Psoas muscle (tissue), 7 donors: ENCODE measurements at regions not wholly inside any gene's neighbourhood (a gene's known extent, or its start where the extent isn't known, plus 50 kb on each side); places are given as distances from the start of the nearest gene placed in this dataset.

Experiments used
- ATAC-seq, 4 donors: fragments of 200-7000 bp; cut with Tn5 transposase; one replicate each; pipeline ENCODE4 v1.9.1; 2020; ENCODE audit warnings: moderate library complexity in 3 of 4, mild to moderate bottlenecking in 2 of 4
- DNase-seq, 2 donors: peaks; one replicate each; pipeline ENCODE4 v3.0.0-alpha.2; 2020
- H3K27ac ChIP-seq: fragments of 200-600 bp; one replicate; pipeline ENCODE4 v1.8.0; 2022
- H3K27me3 ChIP-seq, 3 donors: fragments of 200-600 bp in 1 of 3; one replicate each; pipeline versions ENCODE4 v1.6.1 to v1.8.0; 2013 to 2022; ENCODE audit warnings: low read length in 2 of 3, mild to moderate bottlenecking in 2 of 3, moderate library complexity in 1 of 3; ENCODE audit not compliant: insufficient read depth in 3 of 3
- H3K36me3 ChIP-seq, 2 donors: fragments of 200-600 bp in 1 of 2; one replicate each; pipeline versions ENCODE4 v1.6.1 to v1.8.0; 2013 to 2022; ENCODE audit warnings: low read depth in 1 of 2, mild to moderate bottlenecking in 1 of 2, moderate library complexity in 1 of 2; ENCODE audit not compliant: insufficient read depth in 1 of 2
- H3K4me1 ChIP-seq: fragments of 200-600 bp; one replicate; pipeline ENCODE4 v1.8.0; 2022
- H3K4me3 ChIP-seq: fragments of 200-600 bp; one replicate; pipeline ENCODE4 v1.8.0; 2022; ENCODE audit warnings: mild to moderate bottlenecking
- H3K9me3 ChIP-seq: fragments of 200-600 bp; one replicate; pipeline ENCODE4 v1.8.0; 2022
- WGBS, 3 donors: extraction: QIAGEN DNeasy Blood & Tissue Kit; methylation state at CpG; one replicate each; pipeline versions ENCODE4 v1.1.6 to v1.1.7; 2013; 5-methylcytosine and 5-hydroxymethylcytosine counted together
- intact Hi-C, 2 donors: fragments of 100-400 bp; cut with DNase I; formaldehyde crosslinking; loops; one replicate each; pipeline versions ENCODE4 v1.11.0 to v1.14.2; 2022
- TF ChIP-seq, protein P1 (sequence below): fragments of 200-600 bp; IDR thresholded peaks from one replicate; pipeline ENCODE4 v1.8.0; 2022; ENCODE audit warnings: antibody characterized with exemption
- donor health status: healthy with polysubstance abuse.
- donor health status: DM: no; HTN: no; CAD: no; lungs with moderate emphysema.
- donor health status: Bipolar disorder and iron deficiency.
- donor health status: healthy.
- donor health status: DM: yes; HTN: yes; CAD: no.
- donor health status: DM: no; HTN: no; CAD: no.
- donor health status: DM: yes; HTN: yes; CAD: no.

DNA sequence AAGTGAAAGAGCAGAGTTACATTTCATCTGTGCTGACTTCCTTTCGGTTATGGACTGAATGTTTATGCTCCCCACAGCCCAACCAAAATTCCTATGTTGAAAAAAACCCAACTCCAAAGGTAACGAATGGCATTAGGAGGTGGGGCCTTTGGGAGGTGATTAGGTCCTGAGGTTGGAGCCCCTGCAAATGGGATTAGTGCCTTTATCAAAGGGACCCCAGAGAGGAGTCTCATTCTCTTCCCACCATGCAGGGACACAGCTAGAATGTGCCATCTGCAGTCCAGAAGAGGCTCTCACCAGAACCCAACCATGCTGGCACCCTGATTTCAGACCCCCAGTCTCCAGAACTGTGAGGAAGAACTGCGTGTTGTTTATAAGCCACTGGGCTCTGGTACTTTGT is 199.3 kb downstream of the TOMM20 start:
- intact Hi-C loops = loop anchor here in 1 of 2 donors (5.0 kb wide), 1 partner anchor 33 kb away; no protein-coding TSS in a partner anchor
- Histone ChIP-seq H3K27me3 (no peaks in the 10 kb centered on the region), H3K4me1 (peaks cover 29% of the 10 kb centered on the region), H3K27ac (no peak overlapping the region), H3K9me3 (no peaks in the 10 kb centered on the region), H3K36me3 (no peaks in the 10 kb centered on the region), H3K4me3 (no peak overlapping the region)
- TF ChIP-seq, protein P1, sequence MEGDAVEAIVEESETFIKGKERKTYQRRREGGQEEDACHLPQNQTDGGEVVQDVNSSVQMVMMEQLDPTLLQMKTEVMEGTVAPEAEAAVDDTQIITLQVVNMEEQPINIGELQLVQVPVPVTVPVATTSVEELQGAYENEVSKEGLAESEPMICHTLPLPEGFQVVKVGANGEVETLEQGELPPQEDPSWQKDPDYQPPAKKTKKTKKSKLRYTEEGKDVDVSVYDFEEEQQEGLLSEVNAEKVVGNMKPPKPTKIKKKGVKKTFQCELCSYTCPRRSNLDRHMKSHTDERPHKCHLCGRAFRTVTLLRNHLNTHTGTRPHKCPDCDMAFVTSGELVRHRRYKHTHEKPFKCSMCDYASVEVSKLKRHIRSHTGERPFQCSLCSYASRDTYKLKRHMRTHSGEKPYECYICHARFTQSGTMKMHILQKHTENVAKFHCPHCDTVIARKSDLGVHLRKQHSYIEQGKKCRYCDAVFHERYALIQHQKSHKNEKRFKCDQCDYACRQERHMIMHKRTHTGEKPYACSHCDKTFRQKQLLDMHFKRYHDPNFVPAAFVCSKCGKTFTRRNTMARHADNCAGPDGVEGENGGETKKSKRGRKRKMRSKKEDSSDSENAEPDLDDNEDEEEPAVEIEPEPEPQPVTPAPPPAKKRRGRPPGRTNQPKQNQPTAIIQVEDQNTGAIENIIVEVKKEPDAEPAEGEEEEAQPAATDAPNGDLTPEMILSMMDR = no peak
- ATAC-seq = no peak
- 84 to 86% (median 85%) methylated on average over 3 of the region's 3 CpGs for WGBS, 3 donors
- no peak for DNase-seq

DNA sequence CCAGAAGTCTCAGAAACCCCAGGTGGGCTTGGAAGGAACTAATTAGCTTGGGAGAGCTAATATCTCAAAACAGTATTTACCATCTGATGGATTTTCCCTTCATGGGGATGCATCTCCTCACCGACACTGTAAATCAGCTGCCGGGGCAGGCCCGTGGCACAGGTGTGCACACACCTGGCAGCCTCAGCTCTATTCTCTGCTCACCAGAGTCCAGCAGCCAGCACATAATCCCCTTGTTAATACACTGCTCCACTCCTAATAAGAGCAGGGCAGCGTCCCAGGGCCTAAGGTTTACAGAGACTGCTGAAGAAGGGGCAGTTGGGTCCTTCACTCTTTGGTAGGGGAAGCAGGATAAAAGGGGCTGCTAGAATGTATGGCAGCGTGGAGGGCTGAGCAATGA is 200.0 kb downstream of the TOMM20 start:
- TF ChIP-seq, protein P1 = no peak
- H3K4me3 ChIP-seq = no peak overlapping the region
- no peaks in the 10 kb centered on the region for H3K36me3 ChIP-seq
- H3K27ac ChIP-seq = no peak overlapping the region
- peaks cover 25% of the 10 kb centered on the region for H3K4me1 ChIP-seq
- 90 to 93% (median 91%) methylated on average over 5 of the region's 5 CpGs for WGBS, 3 donors
- DNase-seq (no peak), ATAC-seq (no peak)
- H3K27me3 ChIP-seq = no peaks in the 10 kb centered on the region
- H3K9me3 ChIP-seq = no peaks in the 10 kb centered on the region
- intact Hi-C loops = loop anchor here in 1 of 2 donors (5.0 kb wide), 1 partner anchor 34 kb away; no protein-coding TSS in a partner anchor

DNA sequence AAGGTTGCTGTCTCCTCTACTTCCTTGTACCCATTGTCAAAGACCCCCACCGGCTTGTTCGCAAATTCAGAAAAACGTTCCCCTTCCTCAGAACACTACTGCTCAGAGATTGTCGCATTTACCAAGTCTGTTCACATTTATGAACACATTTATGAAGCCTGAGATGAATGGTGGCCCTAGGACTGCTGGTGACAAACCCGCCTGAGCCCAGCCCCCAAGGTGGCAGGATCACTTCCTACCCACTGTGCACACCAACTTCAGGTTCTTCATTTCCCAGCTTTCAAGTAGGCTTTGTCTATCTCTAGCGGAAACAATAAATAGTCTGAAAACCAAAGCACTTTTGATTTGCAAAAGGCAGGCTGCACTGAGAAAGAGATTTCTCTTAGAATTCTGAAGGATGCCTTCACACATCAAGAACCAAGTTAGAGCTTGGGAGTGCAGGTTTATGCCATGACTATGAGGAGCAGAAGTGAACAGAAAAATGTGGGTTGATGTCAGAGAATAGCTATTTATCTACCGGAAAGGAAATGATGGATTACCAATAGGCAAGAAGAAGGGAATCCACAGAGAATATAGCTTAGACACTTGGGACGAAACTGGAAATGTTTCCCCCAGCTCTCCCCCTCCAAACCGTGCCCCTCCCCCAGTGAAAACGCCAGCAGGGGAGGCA is 200.5 kb downstream of the TOMM20 start:
- H3K27me3 ChIP-seq = no peaks in the 10 kb centered on the region
- no peak overlapping the region for H3K4me3 ChIP-seq
- no peak for DNase-seq
- no peak overlapping the region for H3K27ac ChIP-seq
- H3K9me3 ChIP-seq = no peaks in the 10 kb centered on the region
- no peaks in the 10 kb centered on the region for H3K36me3 ChIP-seq
- TF ChIP-seq, protein P1 = no peak
- peaks cover 20% of the 10 kb centered on the region for H3K4me1 ChIP-seq
- no peak for ATAC-seq
- 79 to 84% (median 83%) methylated on average over 10 of the region's 10 CpGs for WGBS, 3 donors
- intact Hi-C loops = loop anchor here in 1 of 2 donors (5.0 kb wide), 1 partner anchor 34 kb away; no protein-coding TSS in a partner anchor

GRCh38 chr1:234927312-234927970 is 201.2 kb downstream of the TOMM20 start:
- H3K27ac ChIP-seq = no peak overlapping the region
- H3K4me1 ChIP-seq = peaks cover 15% of the 10 kb centered on the region
- intact Hi-C loops = loop anchor here in 1 of 2 donors (5.0 kb wide), 1 partner anchor 35 kb away; no protein-coding TSS in a partner anchor
- no peaks in the 10 kb centered on the region for H3K9me3 ChIP-seq
- H3K36me3 ChIP-seq = no peaks in the 10 kb centered on the region
- no peak for DNase-seq
- TF ChIP-seq, protein P1 = no peak
- no peak overlapping the region for H3K4me3 ChIP-seq
- WGBS, 3 donors = 80 to 86% (median 80%) methylated on average over 10 of the region's 10 CpGs
- H3K27me3 ChIP-seq = no peaks in the 10 kb centered on the region
- no peak for ATAC-seq
